ENCODE measurements at regions not wholly inside any gene's neighbourhood (a gene's known extent, or its start where the extent isn't known, plus 50 kb on each side); places are given as distances from the start of the nearest gene placed in this dataset.

- Histone ChIP-seq H3K79me2 (ENCODE audit: control insufficient read depth, insufficient read depth, low read length) (no peaks in the 10 kb centered on the region), H3K9me1 (replicated peaks; ENCODE audit: control insufficient read depth, extremely low read depth, insufficient read depth, low read length) (no peaks in the 10 kb centered on the region), H3K9me3 (replicated peaks; ENCODE audit: control insufficient read depth, insufficient read depth, low read length) (no peaks in the 10 kb centered on the region), H3K36me3 (ENCODE audit: control insufficient read depth in 2 of 2, extremely low read depth in 1 of 2, insufficient read depth in 2 of 2, low read length in 2 of 2) (no peaks in the 10 kb centered on the region), H3K4me1 (ENCODE audit: control insufficient read depth, extremely low read depth, insufficient read depth, low read length) (no peaks in the 10 kb centered on the region), H3K9ac (replicated peaks; ENCODE audit: extremely low read depth, insufficient read depth, low read length) (no peak overlapping the region), H4K20me1 (replicated peaks; ENCODE audit: control insufficient read depth, extremely low read depth, insufficient read depth, low read length) (no peaks in the 10 kb centered on the region), H3K27me3 (ENCODE audit: control insufficient read depth in 2 of 2, insufficient read depth in 2 of 2, low read length in 2 of 2) (peaks cover 0 to 1% of the 10 kb centered on the region in 2 experiments), H2AFZ (ENCODE audit: low read depth, low read length) (no peak overlapping the region), H3K4me3 (replicated peaks in 1 of 3; ENCODE audit: insufficient read depth in 1 of 3, low read depth in 1 of 3, low read length in 3 of 3) (no peak overlapping the region), H3K27ac (ENCODE audit: insufficient read depth, low read depth, low read length) (no peak overlapping the region), H3K4me2 (ENCODE audit: insufficient read depth, low read length) (no peak overlapping the region)
- dilution Hi-C loops (cut with MboI; ENCODE audit: extremely low pct_ligation_motif_present, low sequenced_read_pairs) = no loop called here
- DNase-seq (ENCODE audit: low read depth, low spot score) = no peak
- POLR2A ChIA-PET = no interaction called here
- CTCF ChIA-PET = no interaction called here
- TF ChIP-seq POLR2AphosphoS5 (IDR thresholded peaks at IDR 0.05; ENCODE audit: insufficient read depth, low read depth, low read length) = no peak
- no peak for TF ChIP-seq POLR2A (IDR thresholded peaks at IDR 0.05; ENCODE audit: low read depth, low read length)
- no peak for TF ChIP-seq JUN (IDR thresholded peaks at IDR 0.05; ENCODE audit: borderline replicate concordance, insufficient read depth, insufficient read length, low read depth)
- no peak for TF ChIP-seq EZH2 (IDR thresholded peaks at IDR 0.05; ENCODE audit: borderline replicate concordance, low read depth, low read length, severe bottlenecking)
- TF ChIP-seq MYC (IDR thresholded peaks at IDR 0.05; ENCODE audit: low read depth, low read length) = no peak
- TF ChIP-seq GATA2 (IDR thresholded peaks at IDR 0.05; ENCODE audit: insufficient read depth, insufficient read length, low read depth, low read length) = no peak
- TF ChIP-seq MAX (IDR thresholded peaks at IDR 0.05; ENCODE audit: insufficient read depth, insufficient read length) = no peak
- FAIRE-seq = no peak
- no TSS peak for BruUV-seq (replicated peaks)
- intact Hi-C loops (cut with micrococcal nuclease) = no loop called here
These were observed 657.8 kb downstream of the KCNJ3 start for GRCh38 chr2:155356250-155356649.

- H3K4me1 ChIP-seq (ENCODE audit: control insufficient read depth, extremely low read depth, insufficient read depth, low read length) = no peaks in the 10 kb centered on the region
- dilution Hi-C loops (cut with MboI; ENCODE audit: extremely low pct_ligation_motif_present, low sequenced_read_pairs) (no loop called here), intact Hi-C loops (cut with micrococcal nuclease) (no loop called here)
- H3K4me2 ChIP-seq (ENCODE audit: insufficient read depth, low read length) = no peak overlapping the region
- H2AFZ ChIP-seq (ENCODE audit: low read depth, low read length) = no peak overlapping the region
- H3K36me3 ChIP-seq (ENCODE audit: control insufficient read depth in 2 of 2, extremely low read depth in 1 of 2, insufficient read depth in 2 of 2, low read length in 2 of 2) = no peaks in the 10 kb centered on the region
- H4K20me1 ChIP-seq (replicated peaks; ENCODE audit: control insufficient read depth, extremely low read depth, insufficient read depth, low read length) = no peaks in the 10 kb centered on the region
- CTCF ChIA-PET = interaction anchor here (1.3 kb wide), 1 partner anchor 10 kb away, joined by 3 read pairs; no protein-coding TSS in a partner anchor
- DNase-seq (ENCODE audit: low read depth, low spot score) (no peak), FAIRE-seq (no peak)
- no peak overlapping the region for H3K27ac ChIP-seq (ENCODE audit: insufficient read depth, low read depth, low read length)
- H3K27me3 ChIP-seq (ENCODE audit: control insufficient read depth in 2 of 2, insufficient read depth in 2 of 2, low read length in 2 of 2) = no peaks in the 10 kb centered on the region
- H3K9ac ChIP-seq (replicated peaks; ENCODE audit: extremely low read depth, insufficient read depth, low read length) = no peak overlapping the region
- POLR2A ChIA-PET = no interaction called here
- H3K4me3 ChIP-seq (replicated peaks in 1 of 3; ENCODE audit: insufficient read depth in 1 of 3, low read depth in 1 of 3, low read length in 3 of 3) = no peak overlapping the region
- TF ChIP-seq MYC (IDR thresholded peaks at IDR 0.05; ENCODE audit: low read depth, low read length) = no peak
- TF ChIP-seq GATA2 (IDR thresholded peaks at IDR 0.05; ENCODE audit: insufficient read depth, insufficient read length, low read depth, low read length) = no peak
- no peak for TF ChIP-seq FOS (IDR thresholded peaks at IDR 0.05; ENCODE audit: borderline replicate concordance, insufficient read depth, low read length)
- no peaks in the 10 kb centered on the region for H3K79me2 ChIP-seq (ENCODE audit: control insufficient read depth, insufficient read depth, low read length)
- H3K9me1 ChIP-seq (replicated peaks; ENCODE audit: control insufficient read depth, extremely low read depth, insufficient read depth, low read length) = no peaks in the 10 kb centered on the region
- H3K9me3 ChIP-seq (replicated peaks; ENCODE audit: control insufficient read depth, insufficient read depth, low read length) = no peaks in the 10 kb centered on the region
- no TSS peak for BruUV-seq (replicated peaks)
These were observed 652.5 kb downstream of the KCNJ3 start for GRCh38 chr2:155350783-155351580.
